COR-L47 (cell line): ENCODE measurements at regions not wholly inside any gene's neighbourhood (a gene's known extent, or its start where the extent isn't known, plus 50 kb on each side); places are given as distances from the start of the nearest gene placed in this dataset.

Experiments used
- DNase-seq: peaks from one replicate; lab custom pipeline; 2025; lab: John Stamatoyannopoulos, UW

GRCh38 chr13:23983671-23984070, 86.4 kb upstream of the C1QTNF9B start:
- DNase-seq, result no peak

GRCh38 chr13:23984546-23984945, 87.2 kb upstream of the C1QTNF9B start:
- DNase-seq, result peak; percentile 59

GRCh38 chr13:23985060-23985459, 87.8 kb upstream of the C1QTNF9B start:
- DNase-seq, result no peak

- no peak for DNase-seq
These were observed 88.5 kb upstream of the C1QTNF9B start for GRCh38 chr13:23985839-23986238.

GRCh38 chr13:23986619-23987018, 89.3 kb upstream of the C1QTNF9B start:
- no peak for DNase-seq

GRCh38 chr13:23987331-23987894, 90.1 kb upstream of the C1QTNF9B start:
- DNase-seq, result no peak

GRCh38 chr13:23988546-23989122, 91.3 kb upstream of the C1QTNF9B start:
- no peak for DNase-seq

- no peak for DNase-seq
These were observed 93.2 kb upstream of the C1QTNF9B start for GRCh38 chr13:23990455-23990854.

GRCh38 chr13:23991119-23991518, 93.8 kb upstream of the C1QTNF9B start:
- no peak for DNase-seq

- no peak for DNase-seq
These were observed 95.7 kb upstream of the C1QTNF9B start for GRCh38 chr13:23992781-23993679.

- no peak for DNase-seq
These were observed 96.3 kb upstream of the C1QTNF9B start for GRCh38 chr13:23993680-23993985.

- no peak for DNase-seq
These were observed 98.2 kb upstream of the C1QTNF9B start for GRCh38 chr13:23995283-23996073.

- DNase-seq, result no peak
These were observed 99.2 kb upstream of the C1QTNF9B start for GRCh38 chr13:23996456-23996855.

- DNase-seq, result no peak
These were observed 102.1 kb upstream of the C1QTNF9B start for GRCh38 chr13:23999424-23999823.

GRCh38 chr13:24002206-24002815, 105.0 kb upstream of the C1QTNF9B start:
- DNase-seq, result no peak

GRCh38 chr13:24004142-24004899, 107.0 kb upstream of the C1QTNF9B start:
- DNase-seq, result no peak

- no peak for DNase-seq
These were observed 107.7 kb upstream of the C1QTNF9B start for GRCh38 chr13:24004971-24005370.

GRCh38 chr13:24005755-24006281, 108.5 kb upstream of the C1QTNF9B start:
- DNase-seq, result no peak

GRCh38 chr13:24006520-24007248, 109.4 kb upstream of the C1QTNF9B start:
- DNase-seq, result no peak

- no peak for DNase-seq
These were observed 110.8 kb upstream of the C1QTNF9B start for GRCh38 chr13:24007979-24008620.
